LoVo (cell line): ENCODE measurements at regions not wholly inside any gene's neighbourhood (a gene's known extent, or its start where the extent isn't known, plus 50 kb on each side); places are given as distances from the start of the nearest gene placed in this dataset.
"Not testable (repeated sequence)": the region's sequence is repeated elsewhere in the genome, so short reads cannot be mapped to it uniquely, and the experiment has no call there.

Experiments used
- DNase-seq: peaks from one replicate; pipeline ENCODE4 v3.0.0-alpha.2; 2016; ENCODE audit warnings: low spot score

- DNase-seq = no peak
These were observed 261.4 kb downstream of the CTH start for GRCh38 chr1:70672442-70672888.

GRCh38 chr1:70674941-70675685, 264.0 kb downstream of the CTH start:
- DNase-seq = no peak

- DNase-seq = no peak
These were observed 264.7 kb downstream of the CTH start for GRCh38 chr1:70675737-70676156.

- DNase-seq = peak; percentile 57
These were observed 274.5 kb downstream of the CTH start for GRCh38 chr1:70685300-70686286.

- DNase-seq = no peak
These were observed 277.5 kb downstream of the CTH start for GRCh38 chr1:70688580-70688979.

- DNase-seq = no peak
These were observed 295.4 kb downstream of the CTH start for GRCh38 chr1:70706381-70707037.

- DNase-seq = no peak
These were observed 296.1 kb downstream of the CTH start for GRCh38 chr1:70707214-70707613.

- no peak for DNase-seq
These were observed 303.1 kb downstream of the CTH start for GRCh38 chr1:70714149-70714548.

- no peak for DNase-seq
These were observed 306.1 kb downstream of the CTH start for GRCh38 chr1:70717211-70717610.

- DNase-seq = no peak
These were observed 306.6 kb downstream of the CTH start for GRCh38 chr1:70717656-70718055.

- DNase-seq = no peak
These were observed 307.1 kb downstream of the CTH start for GRCh38 chr1:70718086-70718630.

- DNase-seq = no peak
These were observed 308.1 kb downstream of the CTH start for GRCh38 chr1:70719154-70719553.

- no peak for DNase-seq
These were observed 309.0 kb downstream of the CTH start for GRCh38 chr1:70720109-70720508.

- no peak for DNase-seq
These were observed 309.5 kb downstream of the CTH start for GRCh38 chr1:70720521-70720920.

- DNase-seq = no peak
These were observed 316.9 kb downstream of the CTH start for GRCh38 chr1:70727886-70728489.

GRCh38 chr1:70736518-70736917, 311.1 kb downstream of the PTGER3 start:
- DNase-seq = not testable (repeated sequence)

GRCh38 chr1:70737125-70737524, 310.5 kb downstream of the PTGER3 start:
- DNase-seq = no peak

- no peak for DNase-seq
These were observed 309.0 kb downstream of the PTGER3 start for GRCh38 chr1:70738624-70739023.

- DNase-seq = no peak
These were observed 302.4 kb downstream of the PTGER3 start for GRCh38 chr1:70745199-70745598.

- not testable (repeated sequence) for DNase-seq
These were observed 301.6 kb downstream of the PTGER3 start for GRCh38 chr1:70746062-70746461.

- not testable (repeated sequence) for DNase-seq
These were observed 300.5 kb downstream of the PTGER3 start for GRCh38 chr1:70747123-70747522.
